GF-D8 (cell line): ENCODE measurements at regions not wholly inside any gene's neighbourhood (a gene's known extent, or its start where the extent isn't known, plus 50 kb on each side); places are given as distances from the start of the nearest gene placed in this dataset.

ENCODE experiments used
- DNase-seq: peaks from one replicate; lab custom pipeline; 2025; lab: John Stamatoyannopoulos, UW

DNA sequence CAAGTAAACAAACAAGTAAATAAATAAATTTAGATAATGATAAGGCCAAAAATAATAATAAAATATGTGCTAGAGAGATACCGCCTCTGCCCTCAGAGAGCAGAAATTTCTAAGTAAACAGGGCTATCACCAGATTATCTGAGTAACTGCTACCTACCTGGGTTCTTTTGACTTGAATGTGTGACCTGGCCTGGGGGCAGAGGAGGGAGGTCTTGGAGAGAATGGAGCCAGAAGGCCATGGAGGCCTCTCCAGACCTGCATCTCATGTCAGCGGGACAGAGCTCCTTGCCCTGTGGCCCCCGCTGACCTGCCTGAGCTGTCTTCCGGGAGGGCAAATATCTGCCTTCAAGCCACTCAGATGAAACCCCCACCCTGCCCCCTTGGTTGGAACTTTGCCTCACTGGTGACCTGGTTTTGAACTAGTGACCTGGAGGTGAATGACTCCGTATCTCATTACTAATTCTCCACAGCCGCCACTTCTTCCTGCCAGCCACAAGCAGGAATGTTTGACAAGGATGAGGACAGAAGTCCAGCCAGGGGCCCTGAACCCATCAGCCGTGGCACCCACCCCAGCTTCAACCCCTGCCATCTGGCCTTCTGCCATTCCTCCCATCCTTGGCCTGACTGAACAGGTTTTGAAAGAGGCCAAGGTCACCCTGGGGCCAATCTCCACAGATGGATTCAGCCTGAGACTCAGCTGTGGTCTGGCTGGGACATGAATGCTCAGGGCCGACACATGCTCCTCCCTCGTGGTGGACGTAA is 86.8 kb upstream of the PARP11 start:
- DNase-seq, result no peak

DNA sequence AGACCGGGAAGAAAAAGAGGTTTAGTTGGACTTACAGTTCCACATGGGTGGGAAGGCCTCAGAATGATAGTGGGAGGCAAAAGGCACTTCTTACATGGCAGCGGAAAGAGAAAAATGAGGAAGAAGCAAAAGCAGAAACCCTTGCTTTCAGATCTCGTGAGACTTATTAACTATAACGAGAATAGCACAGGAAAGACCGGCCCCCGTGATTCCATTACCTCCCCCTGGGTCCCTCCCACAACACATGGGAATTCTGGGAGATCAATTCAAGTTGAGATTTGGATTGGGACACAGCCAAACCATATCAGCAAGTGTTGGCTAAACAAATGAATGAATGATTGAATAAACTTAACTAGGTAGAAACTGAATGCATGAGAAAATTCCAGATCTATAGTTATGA is 85.3 kb upstream of the PARP11 start:
- no peak for DNase-seq

DNA sequence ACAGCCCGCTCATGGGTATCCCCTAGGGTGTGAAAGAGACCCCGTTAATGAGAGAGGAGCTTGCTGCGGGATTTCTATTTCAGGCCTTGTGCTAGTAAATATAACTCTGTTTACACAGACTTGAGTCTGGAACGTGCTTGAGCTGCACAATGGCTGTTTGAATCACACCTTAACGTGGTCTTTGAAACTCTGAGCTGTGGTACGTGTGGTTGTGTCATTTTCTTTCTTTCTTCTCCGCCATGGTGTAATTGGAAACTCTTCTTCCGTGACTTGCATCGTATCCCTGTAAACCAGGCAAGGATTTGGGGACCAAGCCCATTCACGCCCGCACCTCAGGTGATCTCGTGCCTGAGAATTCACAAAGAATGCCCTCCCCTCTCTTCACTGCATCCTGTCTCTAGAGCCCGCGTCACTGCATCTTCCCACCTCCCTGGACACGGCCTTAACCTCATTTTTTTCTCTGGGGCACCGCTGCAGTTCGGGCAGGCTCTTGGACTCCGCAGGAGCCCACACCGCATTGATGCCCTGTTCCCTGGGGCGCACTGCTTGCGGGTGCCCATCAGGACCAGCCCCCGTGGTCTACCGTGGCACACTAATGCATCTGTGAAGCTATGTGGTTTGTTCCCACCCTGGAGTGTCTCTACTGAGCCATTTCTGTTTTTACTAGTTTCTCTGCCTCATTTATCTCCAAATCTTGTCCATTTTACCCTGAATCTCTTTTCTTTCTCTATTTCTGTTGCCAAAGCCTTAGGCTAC is 78.4 kb upstream of the PARP11 start:
- DNase-seq, result no peak

DNA sequence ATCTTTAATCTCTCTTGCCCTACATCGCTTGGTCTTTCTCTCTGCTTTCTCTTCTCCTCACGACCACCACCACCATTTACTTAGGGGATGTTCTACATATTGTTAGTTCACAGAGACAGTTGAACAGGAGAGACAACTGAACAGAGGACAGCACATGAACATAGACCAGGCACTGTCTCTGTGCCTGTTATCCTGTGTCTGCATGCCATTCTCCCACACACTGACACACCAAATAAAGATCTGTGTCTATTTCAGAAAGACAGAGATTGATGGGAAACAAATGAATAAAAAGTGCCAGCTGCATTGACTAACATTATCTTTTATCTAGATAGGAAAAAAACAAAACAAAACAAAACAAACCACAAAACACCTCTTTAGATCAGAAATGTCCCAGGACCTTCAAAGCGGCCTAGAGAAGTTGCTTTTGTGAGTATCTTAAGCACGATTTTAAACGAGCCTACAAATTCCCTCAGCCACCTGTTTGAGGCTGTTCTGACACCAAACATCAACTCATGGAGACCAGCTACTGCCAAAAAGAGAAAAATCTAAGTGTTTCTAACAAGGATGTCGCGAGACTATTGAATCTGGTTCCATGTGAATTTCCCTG is 77.6 kb upstream of the PARP11 start:
- no peak for DNase-seq

DNA sequence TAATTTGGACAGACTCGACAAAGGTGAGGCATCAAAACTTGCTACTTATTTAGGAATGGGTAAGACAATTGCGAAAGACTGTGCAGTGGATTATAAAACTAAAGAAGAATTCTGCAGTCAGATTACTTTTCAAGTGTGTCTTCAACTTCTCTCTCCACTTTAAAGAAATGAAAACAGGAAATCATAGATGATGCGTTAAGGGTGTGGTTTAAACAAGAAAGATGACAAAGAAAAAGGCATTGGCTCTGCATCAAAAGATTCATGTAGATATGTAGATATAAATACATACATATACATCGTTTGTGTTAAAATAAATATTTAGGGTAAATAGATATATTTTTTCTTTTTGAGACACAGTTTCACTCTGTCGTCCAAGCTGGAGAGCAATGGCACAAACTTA is 74.6 kb upstream of the PARP11 start:
- DNase-seq, result no peak

DNA sequence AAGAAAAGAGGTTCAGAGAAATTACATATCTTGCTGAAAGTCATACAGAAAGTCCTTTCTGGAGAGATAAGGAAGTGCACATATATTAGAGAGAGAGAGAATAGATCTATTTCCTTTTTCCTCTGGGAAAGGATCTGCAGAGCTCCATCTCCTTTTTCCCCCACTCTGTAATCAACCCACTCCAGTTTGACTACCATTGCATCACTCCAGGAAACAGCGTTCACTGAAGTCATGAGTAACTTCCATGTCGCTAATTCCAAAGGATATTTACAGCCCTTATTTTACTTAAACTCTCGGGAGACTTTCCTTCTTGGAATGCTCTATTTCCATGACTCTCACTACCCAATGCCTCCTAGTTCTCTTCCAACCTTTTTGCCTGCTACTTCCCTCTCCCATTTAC is 72.5 kb upstream of the PARP11 start:
- DNase-seq, result no peak

DNA sequence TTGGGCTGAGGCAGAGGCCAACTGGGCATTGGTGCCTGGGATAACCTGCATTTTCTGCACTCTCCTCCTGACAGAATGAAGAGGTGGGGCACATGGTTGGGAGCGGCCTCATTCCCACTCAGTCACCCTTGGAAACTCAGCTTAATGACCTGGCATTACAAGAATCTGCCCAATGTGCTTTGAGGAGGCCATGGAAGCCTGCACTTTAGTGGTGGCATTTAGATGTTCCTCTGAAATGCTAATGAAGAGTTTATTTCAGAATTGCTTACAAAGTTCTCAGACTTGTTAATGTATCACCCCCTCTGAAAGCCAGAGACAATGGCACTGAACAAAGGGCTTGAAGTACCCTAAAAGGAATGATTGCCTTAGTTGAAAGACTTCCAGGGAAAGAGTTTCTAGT is 71.4 kb upstream of the PARP11 start:
- DNase-seq, result no peak

DNA sequence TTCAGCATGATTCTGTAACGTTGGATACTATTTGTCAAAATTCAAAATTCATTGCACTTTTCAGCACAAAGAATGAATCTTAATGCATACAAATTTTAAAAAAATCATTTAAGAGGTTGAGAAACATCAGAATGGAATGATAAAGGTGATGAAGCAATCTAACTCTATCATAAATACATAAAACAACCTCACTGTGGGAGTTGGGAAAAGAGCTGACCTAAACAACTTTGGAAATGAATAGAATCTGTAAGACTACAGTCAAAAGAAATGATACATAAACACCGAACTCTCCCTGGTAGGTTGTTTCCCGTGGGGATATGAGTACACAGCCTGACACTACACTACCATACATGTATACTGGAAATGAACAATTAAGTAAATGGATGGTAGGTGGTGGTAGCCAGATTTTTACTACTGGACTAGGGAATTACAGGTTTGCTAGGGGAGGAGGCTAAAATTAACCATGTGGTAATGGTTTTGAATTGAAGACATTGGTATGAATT is 64.9 kb upstream of the PARP11 start:
- DNase-seq, result no peak

DNA sequence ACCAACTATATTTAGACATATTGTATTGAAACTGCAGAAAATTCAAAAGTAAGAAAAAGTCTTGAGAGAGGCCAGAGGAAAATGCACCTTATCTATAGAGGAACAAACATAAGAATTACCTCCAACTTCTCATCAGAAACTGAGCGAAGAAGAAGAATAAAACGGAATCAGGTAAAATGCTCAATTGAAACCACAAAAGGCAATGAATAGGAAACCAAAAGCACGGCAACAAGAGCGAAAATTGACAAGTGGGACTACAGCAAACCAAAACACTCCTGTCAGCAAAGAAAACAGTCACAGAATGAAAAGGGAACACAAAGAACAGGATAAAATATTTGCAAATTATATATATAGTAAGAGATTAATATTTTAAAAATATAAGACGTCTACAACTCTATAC is 61.9 kb upstream of the PARP11 start:
- no peak for DNase-seq

DNA sequence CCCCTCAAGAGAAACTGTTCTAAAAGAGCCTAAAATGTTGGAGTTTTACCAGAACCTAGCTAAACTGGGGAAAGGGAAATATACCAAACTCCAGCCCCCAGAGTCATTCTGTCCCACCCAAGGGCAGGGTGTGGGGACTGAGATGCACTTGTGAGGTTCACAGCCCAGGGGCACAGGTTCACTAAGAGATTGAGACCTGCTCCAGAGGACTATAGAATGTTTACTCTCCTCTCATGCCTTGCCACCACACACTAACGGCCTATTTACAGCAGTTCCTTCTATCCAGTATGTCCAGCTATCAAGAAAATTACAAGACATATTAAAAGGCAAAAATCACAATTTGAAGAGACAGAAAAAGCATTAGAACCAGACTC is 60.6 kb upstream of the PARP11 start:
- DNase-seq, result no peak

DNA sequence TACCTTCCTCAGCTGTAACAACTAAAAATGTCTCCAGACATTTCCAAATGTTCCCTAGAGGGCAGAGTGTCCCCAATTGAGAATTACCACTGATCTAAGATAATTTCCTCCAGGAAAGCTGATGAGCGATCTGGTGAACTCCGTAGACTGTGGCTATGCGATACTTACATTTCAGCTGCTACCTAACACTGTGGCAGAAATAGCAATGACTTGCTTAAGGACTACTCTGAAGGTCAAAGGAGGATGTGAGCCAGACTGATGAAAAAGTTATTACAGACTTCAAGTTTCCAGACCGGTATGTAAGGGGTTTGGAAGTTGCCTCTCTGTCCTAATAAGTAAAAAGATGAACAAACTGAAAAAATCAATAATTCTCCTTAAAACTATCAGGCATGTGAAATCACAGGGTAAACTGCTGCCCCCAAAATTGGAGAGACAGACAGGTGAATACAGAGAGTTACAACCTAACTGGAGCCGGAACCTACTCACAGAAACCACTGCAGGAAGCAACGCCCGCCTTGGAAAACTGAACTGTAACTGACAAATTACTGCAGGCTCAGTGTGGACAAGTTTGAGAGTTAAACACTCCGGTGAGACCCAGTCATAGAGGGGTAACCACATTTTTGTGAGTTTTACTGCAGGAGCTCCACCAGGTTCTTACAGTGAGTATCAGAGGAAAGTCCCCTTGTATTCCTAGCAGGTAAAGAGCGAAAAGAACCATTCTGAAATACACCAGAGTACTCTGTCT is 60.0 kb upstream of the PARP11 start:
- no peak for DNase-seq

DNA sequence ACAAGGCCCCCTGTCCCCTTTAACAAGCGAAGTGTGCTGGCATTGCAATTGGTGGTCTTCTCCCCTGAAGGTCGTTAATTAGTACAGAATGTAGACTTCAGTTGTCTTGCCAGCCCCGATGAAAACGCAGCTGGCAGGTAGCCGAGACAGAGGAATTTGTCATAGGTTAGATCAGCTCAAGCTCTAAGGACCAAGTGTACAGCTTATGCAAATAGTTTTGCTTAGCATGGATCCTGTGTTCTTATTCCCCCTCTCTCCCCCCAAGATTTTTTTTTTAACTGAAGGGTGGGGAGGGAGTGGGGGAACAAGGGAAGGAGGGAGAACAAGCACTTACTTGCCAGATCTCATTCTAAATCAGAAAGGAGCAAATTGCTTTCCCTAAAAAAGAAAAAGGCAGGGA is 58.6 kb upstream of the PARP11 start:
- no peak for DNase-seq

DNA sequence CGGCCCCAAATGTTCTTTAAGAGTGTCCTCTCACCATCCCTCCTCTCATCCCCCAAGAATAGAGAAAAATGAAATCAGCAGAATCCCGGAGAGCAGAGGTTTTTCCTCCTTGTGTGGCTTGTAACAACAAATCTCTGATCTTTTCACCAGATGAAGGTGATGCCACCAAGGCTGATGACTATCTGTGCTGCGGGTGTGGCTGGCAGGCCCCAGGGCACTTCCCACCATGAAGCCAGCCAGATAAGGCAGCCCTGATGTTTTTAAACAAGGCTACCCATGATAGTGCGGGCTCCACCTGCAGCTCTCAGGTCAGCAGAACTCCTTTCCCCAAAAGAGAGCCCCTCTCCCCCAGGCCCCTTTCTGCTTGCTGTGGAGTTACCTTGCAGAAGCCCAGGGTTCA is 58.0 kb upstream of the PARP11 start:
- DNase-seq, result no peak

DNA sequence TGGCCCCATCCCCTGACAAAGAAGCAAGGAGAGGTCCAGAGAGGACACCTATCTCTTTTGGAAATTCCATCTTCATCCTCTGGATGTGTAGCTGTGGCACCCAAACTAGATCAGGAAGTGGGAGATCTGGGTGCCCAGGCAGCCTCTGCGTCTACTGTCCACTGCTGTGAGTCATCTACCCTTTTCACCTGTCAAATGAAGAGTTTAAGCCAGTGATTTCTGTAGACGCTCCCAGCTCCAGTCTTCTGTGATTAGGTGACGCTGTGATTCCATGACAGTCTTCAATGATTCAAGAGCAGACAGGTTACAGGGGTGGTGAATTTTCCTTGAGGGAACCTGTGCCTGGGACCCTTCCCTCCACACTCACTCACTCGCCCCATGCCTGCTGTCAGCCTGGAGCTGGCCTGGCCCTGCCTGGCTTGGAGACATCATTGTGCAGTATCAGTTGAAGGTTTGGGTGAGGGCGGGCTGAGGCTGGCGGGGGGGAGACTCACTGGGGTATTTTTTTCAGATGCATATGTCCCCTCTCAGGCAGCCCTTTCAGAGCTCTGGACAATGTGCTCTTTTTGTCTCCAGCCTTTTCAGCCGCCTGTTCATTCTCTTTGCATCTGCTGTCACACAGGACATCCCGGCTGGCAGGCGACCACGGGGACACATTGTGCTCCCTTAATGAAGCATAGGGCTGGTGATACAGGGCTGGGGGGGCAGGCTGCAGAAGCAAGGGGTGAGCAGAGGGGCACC is 56.8 kb upstream of the PARP11 start:
- DNase-seq, result no peak

DNA sequence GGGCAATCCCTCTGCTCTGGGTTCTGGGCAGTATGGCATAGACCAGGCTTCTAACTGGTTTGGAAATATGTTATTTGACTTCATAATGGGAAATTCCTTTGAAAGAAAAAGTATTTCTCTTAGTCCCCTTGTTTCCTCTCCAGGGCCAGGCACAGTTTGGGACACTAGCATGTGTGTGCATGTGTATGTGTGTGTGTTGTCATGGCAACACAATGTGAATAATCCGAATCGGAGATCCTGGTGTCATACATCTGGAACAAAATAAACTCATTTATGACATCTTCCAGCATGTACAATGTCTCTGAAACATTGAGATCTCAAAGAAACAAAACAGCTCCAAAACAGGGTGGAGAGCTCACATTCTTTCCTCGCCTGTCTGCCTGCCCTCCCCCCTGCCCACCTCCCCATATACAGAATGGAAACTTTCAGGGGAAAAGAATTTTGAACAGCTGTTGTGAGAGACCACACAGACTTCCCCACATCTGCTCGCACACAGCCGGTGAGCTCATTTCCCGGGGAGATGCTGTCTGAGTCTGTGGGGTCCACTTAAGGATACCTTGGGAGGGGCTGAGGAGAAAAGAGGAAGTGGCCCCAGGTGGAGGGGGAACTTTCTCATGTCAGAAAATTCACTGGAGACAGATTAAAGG is 55.5 kb upstream of the PARP11 start:
- no peak for DNase-seq

DNA sequence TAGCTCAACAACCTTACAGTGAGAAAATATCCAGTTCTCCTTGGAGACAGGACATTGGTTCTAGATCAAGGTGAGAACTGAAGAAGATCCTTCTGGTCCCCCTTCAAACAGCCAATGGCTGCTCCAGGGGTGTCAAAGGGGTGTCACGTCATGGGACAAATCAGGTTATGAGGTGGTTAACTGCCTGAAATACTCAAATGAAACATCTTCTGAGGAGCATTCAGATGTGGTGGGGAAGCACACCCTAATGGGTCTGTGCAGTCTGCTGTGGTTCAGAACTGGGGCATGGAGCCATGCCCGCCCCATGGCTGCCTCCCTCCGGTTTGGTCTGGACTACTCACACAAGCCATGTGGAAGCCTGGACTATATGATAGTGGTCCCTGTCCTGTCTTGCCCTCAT is 52.4 kb upstream of the PARP11 start:
- no peak for DNase-seq

DNA sequence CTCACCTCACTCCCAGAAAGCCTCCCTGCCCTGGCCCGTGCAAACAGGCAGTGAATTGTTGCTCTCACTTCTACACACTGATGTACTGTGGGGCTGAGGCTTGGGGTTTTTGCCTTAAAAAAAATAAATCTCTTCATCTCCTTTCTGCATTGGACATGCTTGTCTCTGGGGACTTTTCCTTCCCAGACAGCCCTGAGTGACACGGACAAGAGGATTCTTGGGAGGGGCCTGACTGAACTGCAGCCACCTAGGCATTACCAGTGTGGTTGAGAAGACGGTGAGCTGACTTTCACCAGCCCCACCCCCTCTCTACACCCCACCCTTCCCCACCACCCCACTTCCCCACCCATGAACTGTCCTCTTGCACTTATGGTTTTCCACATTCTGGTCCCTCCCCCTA is 51.6 kb upstream of the PARP11 start:
- no peak for DNase-seq

DNA sequence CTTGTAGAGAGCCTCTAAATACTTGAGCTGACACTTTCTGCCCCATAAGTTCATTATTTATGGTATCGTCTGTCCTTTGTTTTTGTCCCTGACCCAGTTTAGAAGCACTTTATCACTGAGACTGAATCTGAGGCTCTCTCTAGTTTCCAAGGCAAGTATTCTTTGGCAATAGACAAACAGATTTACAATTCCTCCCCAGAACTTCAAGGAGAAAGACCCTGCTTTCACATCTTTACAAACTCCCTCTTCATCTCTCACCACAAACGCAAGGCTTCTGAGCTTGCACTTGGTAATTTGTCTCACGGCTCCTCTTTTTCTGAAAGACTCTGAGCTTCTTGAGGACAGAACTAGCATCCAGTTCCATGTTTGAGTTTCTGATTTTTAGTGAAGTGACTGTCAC is 49.8 kb upstream of the PARP11 start:
- no peak for DNase-seq
